GM18909 (cell line): ENCODE measurements at regions not wholly inside any gene's neighbourhood (a gene's known extent, or its start where the extent isn't known, plus 50 kb on each side); places are given as distances from the start of the nearest gene placed in this dataset.

Experiments used
- ATAC-seq: cut with Tn5 transposase; IDR thresholded peaks from one replicate; pipeline ENCODE4 v1.9.1; 2021; ENCODE audit warnings: mild to moderate bottlenecking; ENCODE audit not compliant: unreplicated experiment, poor library complexity

- ATAC-seq: no peak
Observed at GRCh38 chrX:6640727-6641126, 105.8 kb upstream of the VCX3A start.

- no peak for ATAC-seq
Observed at GRCh38 chrX:6614506-6614905, 79.6 kb upstream of the VCX3A start.

GRCh38 chrX:6599230-6599860, 64.4 kb upstream of the VCX3A start:
- ATAC-seq: no peak
